HFFc6 (cell line): ENCODE measurements at regions not wholly inside any gene's neighbourhood (a gene's known extent, or its start where the extent isn't known, plus 50 kb on each side); places are given as distances from the start of the nearest gene placed in this dataset.

Experiments used
- DNase-seq: peaks from one replicate; pipeline ENCODE4 v3.0.0-alpha.2; 2018
- H3K27ac Mint-ChIP-seq: 2 replicates; pipeline ENCODE4 v1.8.0; 2020; ENCODE audit warnings: mild to moderate bottlenecking, mixed read lengths
- H3K27me3 Mint-ChIP-seq: 2 replicates; pipeline ENCODE4 v1.8.0; 2021; ENCODE audit warnings: mild to moderate bottlenecking, moderate library complexity, mixed read lengths; ENCODE audit not compliant: insufficient read depth
- H3K36me3 Mint-ChIP-seq: 2 replicates; pipeline ENCODE4 v1.8.0; 2021; ENCODE audit warnings: low read depth, mixed read lengths
- H3K4me1 Mint-ChIP-seq: 2 replicates; pipeline ENCODE4 v1.8.0; 2020; ENCODE audit warnings: low read depth, mixed read lengths
- H3K4me3 Mint-ChIP-seq: 2 replicates; pipeline ENCODE4 v1.8.0; 2020; ENCODE audit warnings: mild to moderate bottlenecking, moderate library complexity, mixed read lengths
- H3K9me3 Mint-ChIP-seq: 2 replicates; pipeline ENCODE4 v1.8.0; 2020; ENCODE audit warnings: mild to moderate bottlenecking, mixed read lengths
- CTCF ChIP-seq: fragments of 200-600 bp; sonication (generic); IDR thresholded peaks from 2 replicates; pipeline ENCODE4 v1.5.0; 2021; ENCODE audit warnings: antibody characterized with exemption, mild to moderate bottlenecking

GRCh38 chr2:136392897-136393505, 275.1 kb upstream of the CXCR4 start:
- Mint-ChIP-seq H3K27ac (no peak overlapping the region), H3K4me3 (no peak overlapping the region), H3K36me3 (no peaks in the 10 kb centered on the region), H3K4me1 (no peaks in the 10 kb centered on the region), H3K27me3 (peaks cover 4% of the 10 kb centered on the region; the same call in 1 of the 2 replicates), H3K9me3 (peaks cover 8% of the 10 kb centered on the region; the same call in 1 of the 2 replicates)
- no peak for DNase-seq
- TF ChIP-seq CTCF = no peak

- Mint-ChIP-seq H3K36me3 (no peaks in the 10 kb centered on the region), H3K9me3 (peaks cover 4% of the 10 kb centered on the region; the same call in 1 of the 2 replicates), H3K4me1 (no peaks in the 10 kb centered on the region), H3K4me3 (no peak overlapping the region), H3K27ac (no peak overlapping the region), H3K27me3 (peaks cover 1% of the 10 kb centered on the region; the same call in 1 of the 2 replicates)
- no peak for DNase-seq
- no peak for TF ChIP-seq CTCF
Observed at GRCh38 chr2:136389809-136390208, 271.9 kb upstream of the CXCR4 start.

GRCh38 chr2:136386046-136386445, 268.1 kb upstream of the CXCR4 start:
- Mint-ChIP-seq H3K4me3 (no peak overlapping the region), H3K27me3 (peaks cover 3% of the 10 kb centered on the region; the same call in 1 of the 2 replicates), H3K36me3 (no peaks in the 10 kb centered on the region), H3K9me3 (no peaks in the 10 kb centered on the region), H3K27ac (no peak overlapping the region), H3K4me1 (no peaks in the 10 kb centered on the region)
- TF ChIP-seq CTCF = no peak
- DNase-seq = no peak

- H3K4me1 Mint-ChIP-seq = no peaks in the 10 kb centered on the region
- no peak overlapping the region for H3K27ac Mint-ChIP-seq
- no peak overlapping the region for H3K4me3 Mint-ChIP-seq
- TF ChIP-seq CTCF = peak; percentile 62
- peaks cover 2% of the 10 kb centered on the region; the same call in 1 of the 2 replicates for H3K27me3 Mint-ChIP-seq
- no peaks in the 10 kb centered on the region for H3K9me3 Mint-ChIP-seq
- H3K36me3 Mint-ChIP-seq = no peaks in the 10 kb centered on the region
- peak; percentile 22 for DNase-seq
Observed at GRCh38 chr2:136384531-136385303, 266.8 kb upstream of the CXCR4 start.

DNA sequence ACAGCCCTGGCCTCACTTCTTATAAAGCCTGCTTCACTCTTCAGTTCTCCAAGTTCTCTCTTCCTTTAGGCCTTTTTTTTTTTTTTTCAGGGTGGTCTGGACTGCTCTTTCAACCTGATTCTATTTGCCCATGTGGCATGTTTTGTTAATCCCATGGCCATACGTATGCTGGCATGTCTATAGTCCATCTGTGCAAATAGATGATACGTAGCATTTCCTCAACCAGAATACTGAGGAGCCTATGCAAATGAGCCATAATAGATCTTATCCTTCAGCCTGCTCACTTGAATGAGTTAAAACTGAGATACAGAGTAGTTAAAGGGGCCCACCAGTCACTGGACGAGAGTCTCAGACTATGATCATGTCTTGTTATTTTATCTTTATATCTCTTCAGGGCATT, 265.2 kb upstream of the CXCR4 start:
- Mint-ChIP-seq H3K27ac (no peak overlapping the region), H3K4me3 (no peak overlapping the region)
- TF ChIP-seq CTCF = no peak

More for the DNA sequence above, 265.2 kb upstream of the CXCR4 start:
- Mint-ChIP-seq H3K4me1 (no peaks in the 10 kb centered on the region), H3K27me3 (peaks cover 2% of the 10 kb centered on the region; the same call in 1 of the 2 replicates), H3K36me3 (no peaks in the 10 kb centered on the region), H3K9me3 (no peaks in the 10 kb centered on the region)
- no peak for DNase-seq
